ENCODE measurements at regions not wholly inside any gene's neighbourhood (a gene's known extent, or its start where the extent isn't known, plus 50 kb on each side); places are given as distances from the start of the nearest gene placed in this dataset.

GRCh38 chr9:99377790-99378775, 156.0 kb downstream of the SEC61B start:
- Mint-ChIP-seq H3K27ac (no peak overlapping the region), H3K9me3 (ENCODE audit: low read depth) (no peaks in the 10 kb centered on the region), H3K27me3 (peaks cover 52% of the 10 kb centered on the region), H3K4me3 (no peak overlapping the region), H3K4me1 (no peaks in the 10 kb centered on the region), H3K36me3 (no peaks in the 10 kb centered on the region)
- DNase-seq = no peak
- CTCF ChIA-PET = no interaction called here
- no peak for ATAC-seq

- Mint-ChIP-seq H3K4me3 (no peak overlapping the region), H3K27me3 (peaks cover 42% of the 10 kb centered on the region), H3K36me3 (no peaks in the 10 kb centered on the region), H3K9me3 (ENCODE audit: low read depth) (no peaks in the 10 kb centered on the region), H3K27ac (no peak overlapping the region), H3K4me1 (no peaks in the 10 kb centered on the region)
- ATAC-seq = no peak
- DNase-seq = no peak
- CTCF ChIA-PET = no interaction called here
Observed at GRCh38 chr9:99383536-99383935, 161.5 kb downstream of the SEC61B start.

GRCh38 chr9:99385215-99385614, 163.1 kb downstream of the SEC61B start:
- no peak overlapping the region for H3K4me3 Mint-ChIP-seq
- peaks cover 32% of the 10 kb centered on the region for H3K27me3 Mint-ChIP-seq
- H3K27ac Mint-ChIP-seq = no peak overlapping the region
- no peak for ATAC-seq
- CTCF ChIA-PET = no interaction called here
- no peaks in the 10 kb centered on the region for H3K4me1 Mint-ChIP-seq
- H3K36me3 Mint-ChIP-seq = no peaks in the 10 kb centered on the region
- H3K9me3 Mint-ChIP-seq (ENCODE audit: low read depth) = no peaks in the 10 kb centered on the region
- no peak for DNase-seq

GRCh38 chr9:99385814-99386279, 163.8 kb downstream of the SEC61B start:
- Mint-ChIP-seq H3K4me3 (no peak overlapping the region), H3K36me3 (no peaks in the 10 kb centered on the region), H3K9me3 (ENCODE audit: low read depth) (no peaks in the 10 kb centered on the region), H3K4me1 (no peaks in the 10 kb centered on the region), H3K27ac (no peak overlapping the region), H3K27me3 (peaks cover 26% of the 10 kb centered on the region)
- ATAC-seq (no peak), DNase-seq (no peak)
- CTCF ChIA-PET = no interaction called here

- H3K27ac Mint-ChIP-seq = no peak overlapping the region
- no peaks in the 10 kb centered on the region for H3K9me3 Mint-ChIP-seq (ENCODE audit: low read depth)
- DNase-seq = no peak
- CTCF ChIA-PET = no interaction called here
- H3K4me3 Mint-ChIP-seq = no peak overlapping the region
- no peak for ATAC-seq
- no peaks in the 10 kb centered on the region for H3K36me3 Mint-ChIP-seq
- no peaks in the 10 kb centered on the region for H3K4me1 Mint-ChIP-seq
- peaks cover 14% of the 10 kb centered on the region for H3K27me3 Mint-ChIP-seq
Observed at GRCh38 chr9:99387431-99387830, 165.3 kb downstream of the SEC61B start.

- CTCF ChIA-PET = no interaction called here
- Mint-ChIP-seq H3K4me3 (no peak overlapping the region), H3K27ac (no peak overlapping the region), H3K36me3 (no peaks in the 10 kb centered on the region), H3K9me3 (ENCODE audit: low read depth) (no peaks in the 10 kb centered on the region), H3K4me1 (no peaks in the 10 kb centered on the region), H3K27me3 (peaks cover 11% of the 10 kb centered on the region)
- no peak for DNase-seq
- ATAC-seq = no peak
Observed at GRCh38 chr9:99389087-99390033, 167.3 kb downstream of the SEC61B start.

- Mint-ChIP-seq H3K9me3 (ENCODE audit: low read depth) (no peaks in the 10 kb centered on the region), H3K36me3 (no peaks in the 10 kb centered on the region)
- CTCF ChIA-PET = no interaction called here
Observed at GRCh38 chr9:99391937-99392594, 170.0 kb downstream of the SEC61B start.

GRCh38 chr9:99392986-99393385, 170.9 kb downstream of the SEC61B start:
- Mint-ChIP-seq H3K4me3 (no peak overlapping the region), H3K27me3 (no peaks in the 10 kb centered on the region), H3K9me3 (ENCODE audit: low read depth) (no peaks in the 10 kb centered on the region), H3K4me1 (no peaks in the 10 kb centered on the region), H3K36me3 (no peaks in the 10 kb centered on the region), H3K27ac (no peak overlapping the region)
- CTCF ChIA-PET = no interaction called here
- DNase-seq = no peak
- no peak for ATAC-seq

More at GRCh38 chr9:99391937-99392594, 170.0 kb downstream of the SEC61B start:
- Mint-ChIP-seq H3K27ac (no peak overlapping the region), H3K27me3 (no peaks in the 10 kb centered on the region), H3K4me1 (no peaks in the 10 kb centered on the region), H3K4me3 (no peak overlapping the region)
- ATAC-seq = no peak
- no peak for DNase-seq

GRCh38 chr9:99393993-99394392, 171.9 kb downstream of the SEC61B start:
- ATAC-seq (no peak), DNase-seq (no peak)
- H3K9me3 Mint-ChIP-seq (ENCODE audit: low read depth) = no peaks in the 10 kb centered on the region
- CTCF ChIA-PET = no interaction called here
- no peaks in the 10 kb centered on the region for H3K4me1 Mint-ChIP-seq
- no peaks in the 10 kb centered on the region for H3K36me3 Mint-ChIP-seq
- H3K27me3 Mint-ChIP-seq = no peaks in the 10 kb centered on the region
- no peak overlapping the region for H3K27ac Mint-ChIP-seq
- H3K4me3 Mint-ChIP-seq = no peak overlapping the region

- Mint-ChIP-seq H3K27ac (no peak overlapping the region), H3K9me3 (ENCODE audit: low read depth) (no peaks in the 10 kb centered on the region)
- DNase-seq = no peak
Observed at GRCh38 chr9:99398241-99398640, 176.2 kb downstream of the SEC61B start.

GRCh38 chr9:99399474-99399873, 177.4 kb downstream of the SEC61B start:
- CTCF ChIA-PET = no interaction called here

More at GRCh38 chr9:99398241-99398640, 176.2 kb downstream of the SEC61B start:
- ATAC-seq = no peak
- CTCF ChIA-PET = no interaction called here
- Mint-ChIP-seq H3K4me3 (no peak overlapping the region), H3K27me3 (peaks cover 9% of the 10 kb centered on the region), H3K36me3 (no peaks in the 10 kb centered on the region), H3K4me1 (no peaks in the 10 kb centered on the region)

GRCh38 chr9:99400184-99400731, 178.2 kb downstream of the SEC61B start:
- DNase-seq (no peak), ATAC-seq (no peak)
- CTCF ChIA-PET = no interaction called here
- H3K36me3 Mint-ChIP-seq = no peaks in the 10 kb centered on the region
- H3K4me3 Mint-ChIP-seq = no peak overlapping the region
- no peak overlapping the region for H3K27ac Mint-ChIP-seq
- no peaks in the 10 kb centered on the region for H3K4me1 Mint-ChIP-seq
- H3K27me3 Mint-ChIP-seq = peaks cover 14% of the 10 kb centered on the region
- no peaks in the 10 kb centered on the region for H3K9me3 Mint-ChIP-seq (ENCODE audit: low read depth)

More at GRCh38 chr9:99399474-99399873, 177.4 kb downstream of the SEC61B start:
- Mint-ChIP-seq H3K9me3 (ENCODE audit: low read depth) (no peaks in the 10 kb centered on the region), H3K4me3 (no peak overlapping the region), H3K27me3 (peaks cover 9% of the 10 kb centered on the region), H3K27ac (no peak overlapping the region), H3K36me3 (no peaks in the 10 kb centered on the region), H3K4me1 (no peaks in the 10 kb centered on the region)
- DNase-seq (no peak), ATAC-seq (no peak)

Data from activated CD8-positive, alpha-beta memory T cell treated with anti-CD3 and anti-CD28 coated beads, Interleukin-2, amount 10 ng/mL, durations not matched to agents 7 days and 5 days (primary cell).